K562 (cell line): ENCODE measurements at regions not wholly inside any gene's neighbourhood (a gene's known extent, or its start where the extent isn't known, plus 50 kb on each side); places are given as distances from the start of the nearest gene placed in this dataset.

Experiments used
- ESRRB ChIP-seq: fragments of 250-450 bp; sonication (Bioruptor Pico); IDR thresholded peaks from 2 replicates; pipeline ENCODE4 v1.5.0; 2020; ENCODE audit warnings: mild to moderate bottlenecking, moderate library complexity, borderline replicate concordance
- SIRT6 ChIP-seq: IDR thresholded peaks from one replicate; pipeline ENCODE4 v1.6.1; 2012; ENCODE audit warnings: low read depth, mild to moderate bottlenecking, control low read depth, inconsistent platforms, low read length, moderate library complexity
- XRCC4 ChIP-seq: IDR thresholded peaks from one replicate; pipeline ENCODE4 v1.6.1; 2011; ENCODE audit not compliant: insufficient read depth, insufficient read length; ENCODE audit errors: extremely low read depth
- TF ChIP-seq, protein P1 (sequence below): fragments of 200-600 bp; sonication (generic); IDR thresholded peaks from one replicate; pipeline ENCODE4 v1.6.1; 2012; ENCODE audit warnings: mild to moderate bottlenecking, low read depth, low read length, inconsistent platforms
- TF ChIP-seq, protein P2 (sequence below): fragments of 250-450 bp; sonication (Bioruptor Pico); IDR thresholded peaks from 2 replicates; pipeline ENCODE4 v1.5.0; 2022; ENCODE audit warnings: mild to moderate bottlenecking
- TF ChIP-seq, protein P3 (sequence below): sonication (generic); formaldehyde crosslinking; IDR thresholded peaks from 2 replicates; pipeline ENCODE4 v1.5.0; 2020; ENCODE audit warnings: missing genetic modification reagents

DNA sequence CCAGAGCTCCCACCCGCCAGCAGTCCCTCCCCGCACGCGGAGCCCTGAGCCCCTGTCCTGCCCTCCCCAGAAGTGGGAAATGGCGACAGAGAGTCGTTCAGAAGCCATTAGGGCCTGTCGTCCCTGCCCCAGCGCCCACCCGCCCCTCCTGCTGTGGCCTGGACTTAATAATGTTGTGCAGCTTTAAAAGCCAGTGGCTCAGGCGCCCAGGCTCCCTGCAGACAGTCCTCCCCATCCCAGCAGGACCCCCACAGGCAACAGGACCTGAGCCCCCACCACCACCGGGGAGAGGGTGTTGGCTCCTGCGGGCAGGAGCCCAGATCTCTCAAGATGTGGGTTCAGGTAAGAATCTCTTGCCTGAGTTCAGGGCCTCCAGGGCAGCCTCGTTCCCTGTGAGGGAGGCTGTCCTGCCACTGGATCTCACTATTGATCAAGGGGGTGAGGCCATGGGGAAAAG is 125.3 kb upstream of the RUNX3 start (continued):
- TF ChIP-seq, protein P1, sequence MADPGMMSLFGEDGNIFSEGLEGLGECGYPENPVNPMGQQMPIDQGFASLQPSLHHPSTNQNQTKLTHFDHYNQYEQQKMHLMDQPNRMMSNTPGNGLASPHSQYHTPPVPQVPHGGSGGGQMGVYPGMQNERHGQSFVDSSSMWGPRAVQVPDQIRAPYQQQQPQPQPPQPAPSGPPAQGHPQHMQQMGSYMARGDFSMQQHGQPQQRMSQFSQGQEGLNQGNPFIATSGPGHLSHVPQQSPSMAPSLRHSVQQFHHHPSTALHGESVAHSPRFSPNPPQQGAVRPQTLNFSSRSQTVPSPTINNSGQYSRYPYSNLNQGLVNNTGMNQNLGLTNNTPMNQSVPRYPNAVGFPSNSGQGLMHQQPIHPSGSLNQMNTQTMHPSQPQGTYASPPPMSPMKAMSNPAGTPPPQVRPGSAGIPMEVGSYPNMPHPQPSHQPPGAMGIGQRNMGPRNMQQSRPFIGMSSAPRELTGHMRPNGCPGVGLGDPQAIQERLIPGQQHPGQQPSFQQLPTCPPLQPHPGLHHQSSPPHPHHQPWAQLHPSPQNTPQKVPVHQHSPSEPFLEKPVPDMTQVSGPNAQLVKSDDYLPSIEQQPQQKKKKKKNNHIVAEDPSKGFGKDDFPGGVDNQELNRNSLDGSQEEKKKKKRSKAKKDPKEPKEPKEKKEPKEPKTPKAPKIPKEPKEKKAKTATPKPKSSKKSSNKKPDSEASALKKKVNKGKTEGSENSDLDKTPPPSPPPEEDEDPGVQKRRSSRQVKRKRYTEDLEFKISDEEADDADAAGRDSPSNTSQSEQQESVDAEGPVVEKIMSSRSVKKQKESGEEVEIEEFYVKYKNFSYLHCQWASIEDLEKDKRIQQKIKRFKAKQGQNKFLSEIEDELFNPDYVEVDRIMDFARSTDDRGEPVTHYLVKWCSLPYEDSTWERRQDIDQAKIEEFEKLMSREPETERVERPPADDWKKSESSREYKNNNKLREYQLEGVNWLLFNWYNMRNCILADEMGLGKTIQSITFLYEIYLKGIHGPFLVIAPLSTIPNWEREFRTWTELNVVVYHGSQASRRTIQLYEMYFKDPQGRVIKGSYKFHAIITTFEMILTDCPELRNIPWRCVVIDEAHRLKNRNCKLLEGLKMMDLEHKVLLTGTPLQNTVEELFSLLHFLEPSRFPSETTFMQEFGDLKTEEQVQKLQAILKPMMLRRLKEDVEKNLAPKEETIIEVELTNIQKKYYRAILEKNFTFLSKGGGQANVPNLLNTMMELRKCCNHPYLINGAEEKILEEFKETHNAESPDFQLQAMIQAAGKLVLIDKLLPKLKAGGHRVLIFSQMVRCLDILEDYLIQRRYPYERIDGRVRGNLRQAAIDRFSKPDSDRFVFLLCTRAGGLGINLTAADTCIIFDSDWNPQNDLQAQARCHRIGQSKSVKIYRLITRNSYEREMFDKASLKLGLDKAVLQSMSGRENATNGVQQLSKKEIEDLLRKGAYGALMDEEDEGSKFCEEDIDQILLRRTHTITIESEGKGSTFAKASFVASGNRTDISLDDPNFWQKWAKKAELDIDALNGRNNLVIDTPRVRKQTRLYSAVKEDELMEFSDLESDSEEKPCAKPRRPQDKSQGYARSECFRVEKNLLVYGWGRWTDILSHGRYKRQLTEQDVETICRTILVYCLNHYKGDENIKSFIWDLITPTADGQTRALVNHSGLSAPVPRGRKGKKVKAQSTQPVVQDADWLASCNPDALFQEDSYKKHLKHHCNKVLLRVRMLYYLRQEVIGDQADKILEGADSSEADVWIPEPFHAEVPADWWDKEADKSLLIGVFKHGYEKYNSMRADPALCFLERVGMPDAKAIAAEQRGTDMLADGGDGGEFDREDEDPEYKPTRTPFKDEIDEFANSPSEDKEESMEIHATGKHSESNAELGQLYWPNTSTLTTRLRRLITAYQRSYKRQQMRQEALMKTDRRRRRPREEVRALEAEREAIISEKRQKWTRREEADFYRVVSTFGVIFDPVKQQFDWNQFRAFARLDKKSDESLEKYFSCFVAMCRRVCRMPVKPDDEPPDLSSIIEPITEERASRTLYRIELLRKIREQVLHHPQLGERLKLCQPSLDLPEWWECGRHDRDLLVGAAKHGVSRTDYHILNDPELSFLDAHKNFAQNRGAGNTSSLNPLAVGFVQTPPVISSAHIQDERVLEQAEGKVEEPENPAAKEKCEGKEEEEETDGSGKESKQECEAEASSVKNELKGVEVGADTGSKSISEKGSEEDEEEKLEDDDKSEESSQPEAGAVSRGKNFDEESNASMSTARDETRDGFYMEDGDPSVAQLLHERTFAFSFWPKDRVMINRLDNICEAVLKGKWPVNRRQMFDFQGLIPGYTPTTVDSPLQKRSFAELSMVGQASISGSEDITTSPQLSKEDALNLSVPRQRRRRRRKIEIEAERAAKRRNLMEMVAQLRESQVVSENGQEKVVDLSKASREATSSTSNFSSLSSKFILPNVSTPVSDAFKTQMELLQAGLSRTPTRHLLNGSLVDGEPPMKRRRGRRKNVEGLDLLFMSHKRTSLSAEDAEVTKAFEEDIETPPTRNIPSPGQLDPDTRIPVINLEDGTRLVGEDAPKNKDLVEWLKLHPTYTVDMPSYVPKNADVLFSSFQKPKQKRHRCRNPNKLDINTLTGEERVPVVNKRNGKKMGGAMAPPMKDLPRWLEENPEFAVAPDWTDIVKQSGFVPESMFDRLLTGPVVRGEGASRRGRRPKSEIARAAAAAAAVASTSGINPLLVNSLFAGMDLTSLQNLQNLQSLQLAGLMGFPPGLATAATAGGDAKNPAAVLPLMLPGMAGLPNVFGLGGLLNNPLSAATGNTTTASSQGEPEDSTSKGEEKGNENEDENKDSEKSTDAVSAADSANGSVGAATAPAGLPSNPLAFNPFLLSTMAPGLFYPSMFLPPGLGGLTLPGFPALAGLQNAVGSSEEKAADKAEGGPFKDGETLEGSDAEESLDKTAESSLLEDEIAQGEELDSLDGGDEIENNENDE, result no peak
- TF ChIP-seq, protein P2, sequence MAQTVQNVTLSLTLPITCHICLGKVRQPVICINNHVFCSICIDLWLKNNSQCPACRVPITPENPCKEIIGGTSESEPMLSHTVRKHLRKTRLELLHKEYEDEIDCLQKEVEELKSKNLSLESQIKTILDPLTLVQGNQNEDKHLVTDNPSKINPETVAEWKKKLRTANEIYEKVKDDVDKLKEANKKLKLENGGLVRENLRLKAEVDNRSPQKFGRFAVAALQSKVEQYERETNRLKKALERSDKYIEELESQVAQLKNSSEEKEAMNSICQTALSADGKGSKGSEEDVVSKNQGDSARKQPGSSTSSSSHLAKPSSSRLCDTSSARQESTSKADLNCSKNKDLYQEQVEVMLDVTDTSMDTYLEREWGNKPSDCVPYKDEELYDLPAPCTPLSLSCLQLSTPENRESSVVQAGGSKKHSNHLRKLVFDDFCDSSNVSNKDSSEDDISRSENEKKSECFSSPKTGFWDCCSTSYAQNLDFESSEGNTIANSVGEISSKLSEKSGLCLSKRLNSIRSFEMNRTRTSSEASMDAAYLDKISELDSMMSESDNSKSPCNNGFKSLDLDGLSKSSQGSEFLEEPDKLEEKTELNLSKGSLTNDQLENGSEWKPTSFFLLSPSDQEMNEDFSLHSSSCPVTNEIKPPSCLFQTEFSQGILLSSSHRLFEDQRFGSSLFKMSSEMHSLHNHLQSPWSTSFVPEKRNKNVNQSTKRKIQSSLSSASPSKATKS (CRISPR knock-in tag), result no peak
- TF ChIP-seq XRCC4 (no peak), ESRRB (CRISPR knock-in tag) (no peak), SIRT6 (no peak)
- TF ChIP-seq, protein P3, sequence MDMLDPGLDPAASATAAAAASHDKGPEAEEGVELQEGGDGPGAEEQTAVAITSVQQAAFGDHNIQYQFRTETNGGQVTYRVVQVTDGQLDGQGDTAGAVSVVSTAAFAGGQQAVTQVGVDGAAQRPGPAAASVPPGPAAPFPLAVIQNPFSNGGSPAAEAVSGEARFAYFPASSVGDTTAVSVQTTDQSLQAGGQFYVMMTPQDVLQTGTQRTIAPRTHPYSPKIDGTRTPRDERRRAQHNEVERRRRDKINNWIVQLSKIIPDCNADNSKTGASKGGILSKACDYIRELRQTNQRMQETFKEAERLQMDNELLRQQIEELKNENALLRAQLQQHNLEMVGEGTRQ (CRISPR knock-in tag), result no peak
